Pancreas (tissue), 10 donors: ENCODE measurements at regions not wholly inside any gene's neighbourhood (a gene's known extent, or its start where the extent isn't known, plus 50 kb on each side); places are given as distances from the start of the nearest gene placed in this dataset.

ENCODE experiments used
- ATAC-seq, 4 donors: fragments of 200-7000 bp; cut with Tn5 transposase; one replicate each; pipeline versions ENCODE4 v1.8.0 to v1.9.1; 2020; ENCODE audit warnings: mild to moderate bottlenecking in 4 of 4, moderate library complexity in 4 of 4
- DNase-seq, 6 donors: peaks; one replicate each; pipeline ENCODE4 v3.0.0-alpha.2; 2020
- FAIRE-seq: peaks from 2 replicates; lab custom pipeline; 2012; peaks lifted over from hg19 to GRCh38; lab: Jason Lieb, UNC
- H3K27ac ChIP-seq, 4 donors: fragments of 200-600 bp; sonication (generic); 1 replicate in 3 of 4; 2 replicates in 1 of 4; pipeline versions ENCODE4 v1.5.0 to v1.8.0; 2020
- H3K27me3 ChIP-seq, 4 donors: fragments of 200-600 bp; one replicate each; pipeline ENCODE4 v1.8.0; 2021
- H3K36me3 ChIP-seq, 3 donors: fragments of 200-600 bp; sonication (generic) in 1 of 3; one replicate each; pipeline versions ENCODE4 v1.5.0 to v1.8.0; 2020 to 2021
- H3K4me1 ChIP-seq, 3 donors: fragments of 200-600 bp; one replicate each; pipeline ENCODE4 v1.8.0; 2021
- H3K4me3 ChIP-seq, 4 donors: fragments of 200-600 bp; sonication (generic) in 2 of 4; one replicate each; pipeline versions ENCODE4 v1.5.0 to v1.8.0; 2020 to 2021
- H3K9me3 ChIP-seq, 4 donors: fragments of 200-600 bp; one replicate each; pipeline ENCODE4 v1.8.0; 2021
- WGBS, 2 donors: extraction: QIAGEN DNeasy Blood & Tissue Kit; methylation state at CpG; one replicate each; pipeline ENCODE4 v1.1.7; 2013; 5-methylcytosine and 5-hydroxymethylcytosine counted together
- intact Hi-C, 3 donors: fragments of 100-400 bp; cut with DNase I; formaldehyde crosslinking; loops; one replicate each; pipeline versions ENCODE4 v1.11.1 to v1.14.2; 2022
- TF ChIP-seq, protein P1 (sequence below), 4 donors: fragments of 200-600 bp; sonication (generic) in 3 of 4; IDR thresholded peaks; one replicate each; pipeline versions ENCODE4 v1.5.0 to v1.8.0; 2021; ENCODE audit warnings: antibody characterized with exemption in 4 of 4
- donor health status: healthy with polysubstance abuse.
- donor health status: DM: no; HTN: no; CAD: no; lungs with moderate emphysema.
- donor health status: DM: no; HTN: no; CAD: no.
- donor health status: control.
- donor health status: control.
- donor health status: Bipolar disorder and iron deficiency.
- donor health status: DM: yes; HTN: yes; CAD: no.
- donor health status: DM: no; HTN: no; CAD: no.
- donor health status: DM: no; HTN: no; CAD: no.
- donor health status: DM: yes; HTN: yes; CAD: no.

DNA sequence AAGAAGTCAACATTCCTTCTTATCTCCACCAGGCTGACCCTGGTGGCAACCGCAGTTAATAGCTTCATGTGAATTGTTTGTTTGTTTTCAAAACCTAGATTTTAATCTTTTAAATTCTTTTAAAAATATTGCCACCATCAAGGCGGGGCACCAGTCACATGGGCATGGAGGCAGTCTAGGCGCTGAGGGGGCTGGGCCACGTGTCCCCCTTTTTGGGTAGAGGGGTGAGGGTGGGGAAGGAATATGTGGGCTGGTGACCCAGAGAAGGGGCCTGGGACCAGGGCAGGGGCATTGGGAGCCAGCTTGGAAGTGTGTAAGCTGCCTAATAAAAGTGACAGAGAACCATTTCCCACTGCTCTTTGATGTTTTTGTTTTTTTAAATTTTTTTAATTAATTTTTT, 147.3 kb downstream of the GADD45G start:
- H3K27me3 ChIP-seq, result no peaks in the 10 kb centered on the region
- DNase-seq, result no peak
- WGBS, 2 donors, result 67 to 70% methylated on average over 4 of the region's 4 CpGs
- TF ChIP-seq, protein P1, sequence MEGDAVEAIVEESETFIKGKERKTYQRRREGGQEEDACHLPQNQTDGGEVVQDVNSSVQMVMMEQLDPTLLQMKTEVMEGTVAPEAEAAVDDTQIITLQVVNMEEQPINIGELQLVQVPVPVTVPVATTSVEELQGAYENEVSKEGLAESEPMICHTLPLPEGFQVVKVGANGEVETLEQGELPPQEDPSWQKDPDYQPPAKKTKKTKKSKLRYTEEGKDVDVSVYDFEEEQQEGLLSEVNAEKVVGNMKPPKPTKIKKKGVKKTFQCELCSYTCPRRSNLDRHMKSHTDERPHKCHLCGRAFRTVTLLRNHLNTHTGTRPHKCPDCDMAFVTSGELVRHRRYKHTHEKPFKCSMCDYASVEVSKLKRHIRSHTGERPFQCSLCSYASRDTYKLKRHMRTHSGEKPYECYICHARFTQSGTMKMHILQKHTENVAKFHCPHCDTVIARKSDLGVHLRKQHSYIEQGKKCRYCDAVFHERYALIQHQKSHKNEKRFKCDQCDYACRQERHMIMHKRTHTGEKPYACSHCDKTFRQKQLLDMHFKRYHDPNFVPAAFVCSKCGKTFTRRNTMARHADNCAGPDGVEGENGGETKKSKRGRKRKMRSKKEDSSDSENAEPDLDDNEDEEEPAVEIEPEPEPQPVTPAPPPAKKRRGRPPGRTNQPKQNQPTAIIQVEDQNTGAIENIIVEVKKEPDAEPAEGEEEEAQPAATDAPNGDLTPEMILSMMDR (IDR thresholded peaks at IDR 0.05), result no peak
- H3K4me1 ChIP-seq, result peaks cover 0 to 3% (median 0%) of the 10 kb centered on the region in 3 donors
- H3K27ac ChIP-seq, result no peak overlapping the region
- intact Hi-C loops, result no loop called here
- no peaks in the 10 kb centered on the region for H3K36me3 ChIP-seq
- no peak for ATAC-seq
- FAIRE-seq, result no peak
- H3K4me3 ChIP-seq, result no peak overlapping the region
- H3K9me3 ChIP-seq, result no peaks in the 10 kb centered on the region

DNA sequence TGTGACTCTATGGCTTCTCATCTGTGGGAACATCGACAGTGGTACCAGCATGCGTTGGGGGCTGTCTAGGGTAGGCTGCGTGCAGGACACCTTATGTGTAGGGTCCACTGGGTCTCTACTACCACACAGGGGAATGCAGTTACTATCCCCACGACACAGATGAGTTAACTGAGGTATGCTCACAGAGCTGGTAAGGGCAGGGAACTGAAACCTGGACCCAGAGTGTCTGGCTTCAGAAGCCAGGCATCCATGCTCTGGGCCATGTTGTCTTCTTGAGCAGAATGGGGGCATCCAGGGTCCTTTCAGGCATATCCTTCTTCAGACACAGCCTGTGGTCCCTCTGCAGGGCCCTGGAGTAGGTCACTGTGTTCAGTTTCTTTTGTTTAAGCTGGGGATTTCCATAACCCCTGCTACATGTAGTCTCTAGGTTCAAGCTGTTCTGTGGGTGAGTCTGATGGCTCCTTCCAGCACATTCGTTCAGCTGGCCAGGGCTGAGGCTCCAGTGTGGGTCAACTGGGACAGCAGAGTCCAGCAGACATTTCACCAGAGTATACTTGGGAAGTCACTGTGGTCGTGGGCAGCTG, 148.8 kb downstream of the GADD45G start:
- H3K27ac ChIP-seq, result no peak overlapping the region
- H3K27me3 ChIP-seq, result no peaks in the 10 kb centered on the region
- TF ChIP-seq, protein P1 (IDR thresholded peaks at IDR 0.05), result no peak
- H3K4me1 ChIP-seq, result no peaks in the 10 kb centered on the region
- no peaks in the 10 kb centered on the region for H3K9me3 ChIP-seq
- intact Hi-C loops, result no loop called here
- ATAC-seq (no peak), FAIRE-seq (no peak), DNase-seq (no peak)
- H3K36me3 ChIP-seq, result no peaks in the 10 kb centered on the region
- H3K4me3 ChIP-seq, result no peak overlapping the region
- WGBS, 2 donors, result 84 to 88% methylated on average over 6 of the region's 6 CpGs

DNA sequence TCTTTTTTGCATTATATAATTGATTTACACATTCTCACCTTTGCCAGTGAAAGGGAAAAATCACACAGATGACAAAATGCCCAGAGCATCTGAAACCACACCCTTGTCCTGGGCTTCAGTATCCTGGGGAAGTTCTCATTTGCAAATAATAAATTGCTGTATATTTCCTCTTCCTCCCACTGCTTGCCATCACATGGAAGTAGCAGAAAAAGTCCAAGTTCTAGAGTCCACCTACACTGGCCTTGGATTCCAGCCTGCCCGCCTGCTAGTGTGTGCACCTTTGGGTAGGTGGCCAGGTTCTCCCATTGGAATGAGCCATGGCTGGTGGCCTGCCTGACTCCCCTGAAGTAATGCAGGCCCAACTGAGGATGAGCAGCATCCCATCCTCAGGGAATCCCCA, 149.4 kb downstream of the GADD45G start:
- TF ChIP-seq, protein P1 (IDR thresholded peaks at IDR 0.05), result no peak
- intact Hi-C loops, result no loop called here
- H3K27ac ChIP-seq, result no peak overlapping the region
- no peaks in the 10 kb centered on the region for H3K4me1 ChIP-seq
- no peaks in the 10 kb centered on the region for H3K27me3 ChIP-seq
- ATAC-seq (no peak), FAIRE-seq (no peak), DNase-seq (no peak)
- 85 to 92% methylated on average over 1 of the region's 1 CpG for WGBS, 2 donors
- no peaks in the 10 kb centered on the region for H3K9me3 ChIP-seq
- H3K36me3 ChIP-seq, result no peaks in the 10 kb centered on the region
- no peak overlapping the region for H3K4me3 ChIP-seq

DNA sequence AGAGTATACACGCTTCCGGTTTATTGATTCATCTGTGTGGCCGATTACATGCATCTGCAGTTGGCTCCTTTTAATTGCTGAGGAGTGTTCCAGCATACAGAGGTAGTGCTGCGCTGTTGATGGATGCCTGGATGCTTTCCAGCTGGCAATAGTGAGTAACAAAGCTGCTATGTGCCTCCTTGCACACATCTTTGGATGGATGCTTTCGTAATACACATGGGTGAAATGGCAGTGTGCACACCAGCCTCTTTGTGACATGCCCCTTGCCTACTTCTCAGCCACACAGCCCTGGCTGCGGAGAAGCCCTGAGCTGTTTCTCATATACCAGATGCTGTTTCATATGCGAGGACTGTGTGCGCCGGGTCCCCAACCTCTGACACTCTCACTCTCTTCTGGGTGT, 151.0 kb downstream of the GADD45G start:
- Histone ChIP-seq H3K27me3 (no peaks in the 10 kb centered on the region), H3K27ac (no peak overlapping the region), H3K36me3 (no peaks in the 10 kb centered on the region), H3K4me3 (no peak overlapping the region), H3K4me1 (no peaks in the 10 kb centered on the region), H3K9me3 (no peaks in the 10 kb centered on the region)
- WGBS, 2 donors, result 45 to 51% methylated on average over 9 of the region's 9 CpGs
- ATAC-seq (peak; percentile 38 to 75 (median 64)), FAIRE-seq (no peak), DNase-seq (peak in 2 of 6 donors; percentile 41 to 69)
- TF ChIP-seq, protein P1 (IDR thresholded peaks at IDR 0.05), result no peak
- intact Hi-C loops, result no loop called here

DNA sequence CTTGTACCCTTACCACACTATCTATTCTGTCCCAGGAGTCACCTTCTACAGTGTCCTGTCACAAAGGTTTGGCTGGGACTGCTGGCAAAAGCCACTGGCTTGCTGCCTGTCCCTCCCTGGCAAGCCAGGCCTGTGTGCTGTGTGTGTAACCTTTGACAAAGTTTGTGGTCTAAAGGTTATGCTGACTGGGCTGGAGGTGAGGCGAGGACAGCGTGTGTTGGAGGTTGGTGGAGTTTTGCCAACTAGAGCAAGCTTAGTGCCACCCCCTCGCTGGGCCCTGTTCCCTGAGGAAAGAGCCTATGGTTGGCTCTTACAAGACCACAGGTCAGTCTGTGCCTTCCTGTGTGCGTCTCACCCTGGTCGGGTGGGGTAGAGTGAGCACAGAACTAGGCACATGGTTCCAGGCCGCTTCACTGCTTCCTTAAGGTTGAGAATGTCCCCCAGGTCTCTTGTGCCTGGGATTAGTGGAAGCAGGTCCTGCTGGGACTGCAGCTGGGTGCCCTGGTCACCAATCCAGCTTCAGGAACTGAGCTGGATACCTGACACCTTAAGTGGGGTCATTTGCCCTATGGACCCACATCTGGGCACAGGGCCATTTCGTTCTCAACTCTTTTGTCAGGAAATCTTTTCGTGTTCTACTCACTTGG, 152.2 kb downstream of the GADD45G start:
- DNase-seq (peak in 2 of 6 donors; percentile 35 to 49), ATAC-seq (peak; percentile 71 to 85 (median 74)), FAIRE-seq (no peak)
- no peaks in the 10 kb centered on the region for H3K9me3 ChIP-seq
- H3K27ac ChIP-seq, result no peak overlapping the region
- intact Hi-C loops, result no loop called here
- H3K4me1 ChIP-seq, result no peaks in the 10 kb centered on the region
- no peaks in the 10 kb centered on the region for H3K27me3 ChIP-seq
- WGBS, 2 donors, result 44 to 46% methylated on average over 8 of the region's 8 CpGs
- TF ChIP-seq, protein P1 (IDR thresholded peaks at IDR 0.05), result no peak
- H3K36me3 ChIP-seq, result no peaks in the 10 kb centered on the region
- no peak overlapping the region for H3K4me3 ChIP-seq
